GM21360 (cell line): ENCODE measurements at regions not wholly inside any gene's neighbourhood (a gene's known extent, or its start where the extent isn't known, plus 50 kb on each side); places are given as distances from the start of the nearest gene placed in this dataset.
"Not testable (repeated sequence)": the region's sequence is repeated elsewhere in the genome, so short reads cannot be mapped to it uniquely, and the experiment has no call there.

Source experiments
- ATAC-seq: cut with Tn5 transposase; IDR thresholded peaks from one replicate; pipeline ENCODE4 v1.9.1; 2021; ENCODE audit warnings: mild to moderate bottlenecking, moderate library complexity; ENCODE audit not compliant: unreplicated experiment

- no peak for ATAC-seq
Measured at GRCh38 chr1:60866226-60866900, 216.0 kb upstream of the NFIA start.

GRCh38 chr1:60865166-60865565 is 217.2 kb upstream of the NFIA start:
- ATAC-seq: no peak

GRCh38 chr1:60864722-60865121 is 217.6 kb upstream of the NFIA start:
- no peak for ATAC-seq

GRCh38 chr1:60863131-60863530 is 219.2 kb upstream of the NFIA start:
- no peak for ATAC-seq

- ATAC-seq: no peak
Measured at GRCh38 chr1:60861961-60862567, 220.3 kb upstream of the NFIA start.

GRCh38 chr1:60859111-60859510 is 223.2 kb upstream of the NFIA start:
- no peak for ATAC-seq

GRCh38 chr1:60857851-60858250 is 224.5 kb upstream of the NFIA start:
- ATAC-seq: no peak

- no peak for ATAC-seq
Measured at GRCh38 chr1:60850084-60850483, 232.3 kb upstream of the NFIA start.

- no peak for ATAC-seq
Measured at GRCh38 chr1:60849401-60849800, 233.0 kb upstream of the NFIA start.

GRCh38 chr1:60848583-60849188 is 233.7 kb upstream of the NFIA start:
- no peak for ATAC-seq

GRCh38 chr1:60847855-60848582 is 234.3 kb upstream of the NFIA start:
- ATAC-seq: no peak

GRCh38 chr1:60847391-60847790 is 235.0 kb upstream of the NFIA start:
- no peak for ATAC-seq

- not testable (repeated sequence) for ATAC-seq
Measured at GRCh38 chr1:60845659-60846058, 236.7 kb upstream of the NFIA start.

- ATAC-seq: no peak
Measured at GRCh38 chr1:60842304-60842703, 240.1 kb upstream of the NFIA start.

GRCh38 chr1:60841116-60842046 is 241.0 kb upstream of the NFIA start:
- no peak for ATAC-seq

- ATAC-seq: not testable (repeated sequence)
Measured at GRCh38 chr1:60840476-60840875, 241.9 kb upstream of the NFIA start.

GRCh38 chr1:60835649-60836048 is 246.7 kb upstream of the NFIA start:
- ATAC-seq: no peak

GRCh38 chr1:60833173-60833572 is 249.2 kb upstream of the NFIA start:
- ATAC-seq: no peak

GRCh38 chr1:60832367-60832766 is 250.0 kb upstream of the NFIA start:
- no peak for ATAC-seq

- ATAC-seq: no peak
Measured at GRCh38 chr1:60831780-60832179, 250.6 kb upstream of the NFIA start.

GRCh38 chr1:60828944-60829343 is 253.4 kb upstream of the NFIA start:
- no peak for ATAC-seq
